ENCODE measurements at regions not wholly inside any gene's neighbourhood (a gene's known extent, or its start where the extent isn't known, plus 50 kb on each side); places are given as distances from the start of the nearest gene placed in this dataset.

- Histone ChIP-seq H3K9me3 (ENCODE audit: low read depth) (no peaks in the 10 kb centered on the region), H3K4me1 (ENCODE audit: low read depth) (no peaks in the 10 kb centered on the region), H3K36me3 (no peaks in the 10 kb centered on the region), H3K4me3 (no peak overlapping the region), H3K27ac (no peak overlapping the region), H3K27me3 (no peaks in the 10 kb centered on the region)
- no peak for TF ChIP-seq CTCF (IDR thresholded peaks at IDR 0.05; ENCODE audit: low read depth, low read length)
- DNase-seq (ENCODE audit: low read depth in 1 of 2, low spot score in 1 of 2), result no peak
These were observed 236.5 kb upstream of the NPSR1 start for GRCh38 chr7:34421526-34421925.

- Histone ChIP-seq H3K36me3 (no peaks in the 10 kb centered on the region), H3K27me3 (no peaks in the 10 kb centered on the region), H3K4me3 (no peak overlapping the region), H3K4me1 (ENCODE audit: low read depth) (no peaks in the 10 kb centered on the region), H3K9me3 (ENCODE audit: low read depth) (no peaks in the 10 kb centered on the region), H3K27ac (no peak overlapping the region)
- TF ChIP-seq CTCF (IDR thresholded peaks at IDR 0.05; ENCODE audit: low read depth, low read length), result no peak
- no peak for DNase-seq (ENCODE audit: low read depth in 1 of 2, low spot score in 1 of 2)
These were observed 232.8 kb upstream of the NPSR1 start for GRCh38 chr7:34425194-34425593.

- H3K27me3 ChIP-seq, result no peaks in the 10 kb centered on the region
- H3K27ac ChIP-seq, result no peak overlapping the region
- H3K4me3 ChIP-seq, result no peak overlapping the region
- H3K9me3 ChIP-seq (ENCODE audit: low read depth), result no peaks in the 10 kb centered on the region
- H3K36me3 ChIP-seq, result no peaks in the 10 kb centered on the region
- peak in 1 of 2 donors; percentile 25 for DNase-seq (ENCODE audit: low read depth in 1 of 2, low spot score in 1 of 2)
- TF ChIP-seq CTCF (IDR thresholded peaks at IDR 0.05; ENCODE audit: low read depth, low read length), result no peak
- H3K4me1 ChIP-seq (ENCODE audit: low read depth), result no peaks in the 10 kb centered on the region
These were observed 232.2 kb upstream of the NPSR1 start for GRCh38 chr7:34425631-34426384.

GRCh38 chr7:34430456-34430855, 227.6 kb upstream of the NPSR1 start:
- Histone ChIP-seq H3K9me3 (ENCODE audit: low read depth) (no peaks in the 10 kb centered on the region), H3K27me3 (no peaks in the 10 kb centered on the region), H3K36me3 (no peaks in the 10 kb centered on the region), H3K4me3 (no peak overlapping the region), H3K27ac (no peak overlapping the region), H3K4me1 (ENCODE audit: low read depth) (no peaks in the 10 kb centered on the region)
- peak; percentile 66 for TF ChIP-seq CTCF (IDR thresholded peaks at IDR 0.05; ENCODE audit: low read depth, low read length)
- peak; percentile 2 to 93 for DNase-seq (ENCODE audit: low read depth in 1 of 2, low spot score in 1 of 2)

- no peak for TF ChIP-seq CTCF (IDR thresholded peaks at IDR 0.05; ENCODE audit: low read depth, low read length)
These were observed 219.6 kb upstream of the NPSR1 start for GRCh38 chr7:34438436-34438835.

More at GRCh38 chr7:34438436-34438835, 219.6 kb upstream of the NPSR1 start:
- no peaks in the 10 kb centered on the region for H3K36me3 ChIP-seq
- H3K9me3 ChIP-seq (ENCODE audit: low read depth), result no peaks in the 10 kb centered on the region
- no peak for DNase-seq (ENCODE audit: low read depth in 1 of 2, low spot score in 1 of 2)
- H3K4me1 ChIP-seq (ENCODE audit: low read depth), result no peaks in the 10 kb centered on the region
- no peaks in the 10 kb centered on the region for H3K27me3 ChIP-seq
- H3K27ac ChIP-seq, result no peak overlapping the region
- H3K4me3 ChIP-seq, result no peak overlapping the region

Measured in cardiac muscle cell (in vitro differentiated cells and primary cell).